Transverse colon (tissue), 4 donors: ENCODE measurements at regions not wholly inside any gene's neighbourhood (a gene's known extent, or its start where the extent isn't known, plus 50 kb on each side); places are given as distances from the start of the nearest gene placed in this dataset.

ENCODE experiments used
- POLR2A ChIP-seq: fragments of 450-650 bp; IDR thresholded peaks from one replicate; pipeline ENCODE4 v1.6.1; 2016; ENCODE audit warnings: antibody characterized with exemption, mild to moderate bottlenecking, moderate library complexity
- POLR2AphosphoS5 ChIP-seq, 3 donors: sonication (generic); formaldehyde crosslinking; IDR thresholded peaks; one replicate each; pipeline ENCODE4 v1.6.1; 2016; ENCODE audit warnings: antibody characterized with exemption in 3 of 3
- TF ChIP-seq, protein P1 (sequence below), 5 experiments: fragments of 200-600 bp in 3 of 5; fragments of 450-650 bp in 2 of 5; sonication (generic) in 3 of 5; IDR thresholded peaks; 1 replicate in 2 of 5; 2 replicates in 3 of 5; pipeline ENCODE4 v1.5.1; 2016 to 2017; ENCODE audit warnings: antibody characterized with exemption in 5 of 5, inconsistent platforms in 3 of 5, mild to moderate bottlenecking in 2 of 5, moderate library complexity in 1 of 5

DNA sequence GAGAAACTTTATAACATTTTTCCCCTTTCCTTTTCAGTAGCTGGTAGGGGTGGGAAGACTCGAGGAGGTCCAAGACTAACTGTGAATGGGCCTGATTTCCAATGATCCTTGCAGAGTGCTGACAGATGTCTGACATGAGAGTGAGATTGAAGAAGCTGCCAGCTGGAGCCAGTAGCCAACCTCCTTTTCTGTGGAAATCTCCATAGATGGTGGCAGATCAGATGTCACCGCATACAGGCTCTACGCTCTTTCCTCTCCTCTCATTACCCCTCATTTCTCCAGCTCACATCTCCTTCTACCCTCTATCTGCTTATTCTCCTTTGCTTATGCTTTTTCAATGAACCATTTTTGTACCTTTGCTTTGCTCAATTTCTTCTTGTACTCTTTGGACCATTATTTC lies 395.2 kb upstream of the TNC start:
- TF ChIP-seq POLR2A: no peak
- TF ChIP-seq, protein P1, sequence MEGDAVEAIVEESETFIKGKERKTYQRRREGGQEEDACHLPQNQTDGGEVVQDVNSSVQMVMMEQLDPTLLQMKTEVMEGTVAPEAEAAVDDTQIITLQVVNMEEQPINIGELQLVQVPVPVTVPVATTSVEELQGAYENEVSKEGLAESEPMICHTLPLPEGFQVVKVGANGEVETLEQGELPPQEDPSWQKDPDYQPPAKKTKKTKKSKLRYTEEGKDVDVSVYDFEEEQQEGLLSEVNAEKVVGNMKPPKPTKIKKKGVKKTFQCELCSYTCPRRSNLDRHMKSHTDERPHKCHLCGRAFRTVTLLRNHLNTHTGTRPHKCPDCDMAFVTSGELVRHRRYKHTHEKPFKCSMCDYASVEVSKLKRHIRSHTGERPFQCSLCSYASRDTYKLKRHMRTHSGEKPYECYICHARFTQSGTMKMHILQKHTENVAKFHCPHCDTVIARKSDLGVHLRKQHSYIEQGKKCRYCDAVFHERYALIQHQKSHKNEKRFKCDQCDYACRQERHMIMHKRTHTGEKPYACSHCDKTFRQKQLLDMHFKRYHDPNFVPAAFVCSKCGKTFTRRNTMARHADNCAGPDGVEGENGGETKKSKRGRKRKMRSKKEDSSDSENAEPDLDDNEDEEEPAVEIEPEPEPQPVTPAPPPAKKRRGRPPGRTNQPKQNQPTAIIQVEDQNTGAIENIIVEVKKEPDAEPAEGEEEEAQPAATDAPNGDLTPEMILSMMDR (IDR thresholded peaks at IDR 0.05): no peak
- no peak for TF ChIP-seq POLR2AphosphoS5 (IDR thresholded peaks at IDR 0.05)
